ENCODE measurements at regions not wholly inside any gene's neighbourhood (a gene's known extent, or its start where the extent isn't known, plus 50 kb on each side); places are given as distances from the start of the nearest gene placed in this dataset.

DNA sequence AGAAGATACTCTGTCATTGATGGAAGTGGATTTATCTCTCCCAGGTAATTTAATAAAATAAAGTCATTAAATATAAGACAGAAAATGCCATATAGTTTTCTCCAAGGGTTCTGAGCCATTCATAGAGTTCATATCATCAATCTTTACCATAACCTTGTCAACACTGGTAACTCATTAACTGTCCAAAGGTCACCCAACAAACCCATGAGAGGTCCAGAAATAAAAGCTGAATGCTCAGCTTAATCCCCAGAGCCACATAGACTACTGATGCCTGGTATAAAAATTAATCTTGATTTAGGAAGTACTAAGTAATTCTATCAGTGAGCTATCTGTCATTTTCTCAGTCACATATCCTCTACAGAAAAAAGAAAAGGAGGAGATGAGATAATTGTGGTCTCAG, 903.0 kb upstream of the DDX18 start:
- H3K9me3 ChIP-seq (ENCODE audit: low read length) = no peaks in the 10 kb centered on the region
- no peak overlapping the region for H3K27ac ChIP-seq (ENCODE audit: low read depth, low read length, poor library complexity, severe bottlenecking)
- H3K4me3 ChIP-seq (ENCODE audit: low read depth, low read length, poor library complexity, severe bottlenecking) = no peak overlapping the region
- H3K27me3 ChIP-seq (ENCODE audit: insufficient read depth, low read length) = no peaks in the 10 kb centered on the region
- H3F3A ChIP-seq (ENCODE audit: insufficient read depth, low read length) = no peaks in the 10 kb centered on the region
- H3K4me1 ChIP-seq (ENCODE audit: insufficient read depth, low read length, severe bottlenecking) = no peaks in the 10 kb centered on the region
- H4K20me1 ChIP-seq (ENCODE audit: insufficient read depth, low read length) = no peaks in the 10 kb centered on the region
- no peaks in the 10 kb centered on the region for H3K36me3 ChIP-seq (ENCODE audit: insufficient read depth, low read length)
- no peak for TF ChIP-seq EZH2 (IDR thresholded peaks at IDR 0.05; ENCODE audit: borderline replicate concordance, low read length)
- TF ChIP-seq, protein P1, sequence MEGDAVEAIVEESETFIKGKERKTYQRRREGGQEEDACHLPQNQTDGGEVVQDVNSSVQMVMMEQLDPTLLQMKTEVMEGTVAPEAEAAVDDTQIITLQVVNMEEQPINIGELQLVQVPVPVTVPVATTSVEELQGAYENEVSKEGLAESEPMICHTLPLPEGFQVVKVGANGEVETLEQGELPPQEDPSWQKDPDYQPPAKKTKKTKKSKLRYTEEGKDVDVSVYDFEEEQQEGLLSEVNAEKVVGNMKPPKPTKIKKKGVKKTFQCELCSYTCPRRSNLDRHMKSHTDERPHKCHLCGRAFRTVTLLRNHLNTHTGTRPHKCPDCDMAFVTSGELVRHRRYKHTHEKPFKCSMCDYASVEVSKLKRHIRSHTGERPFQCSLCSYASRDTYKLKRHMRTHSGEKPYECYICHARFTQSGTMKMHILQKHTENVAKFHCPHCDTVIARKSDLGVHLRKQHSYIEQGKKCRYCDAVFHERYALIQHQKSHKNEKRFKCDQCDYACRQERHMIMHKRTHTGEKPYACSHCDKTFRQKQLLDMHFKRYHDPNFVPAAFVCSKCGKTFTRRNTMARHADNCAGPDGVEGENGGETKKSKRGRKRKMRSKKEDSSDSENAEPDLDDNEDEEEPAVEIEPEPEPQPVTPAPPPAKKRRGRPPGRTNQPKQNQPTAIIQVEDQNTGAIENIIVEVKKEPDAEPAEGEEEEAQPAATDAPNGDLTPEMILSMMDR (IDR thresholded peaks at IDR 0.05; ENCODE audit: low read length) = no peak
- no peak overlapping the region for H2AFZ ChIP-seq (ENCODE audit: low read length)
- no peaks in the 10 kb centered on the region for H3K79me2 ChIP-seq (ENCODE audit: insufficient read depth, low read length)
- H3K4me2 ChIP-seq (ENCODE audit: low read length) = no peak overlapping the region
- no peaks in the 10 kb centered on the region for H3K9me2 ChIP-seq (ENCODE audit: low read depth, low read length)
- no peak overlapping the region for H3K9ac ChIP-seq (ENCODE audit: low read length)

DNA sequence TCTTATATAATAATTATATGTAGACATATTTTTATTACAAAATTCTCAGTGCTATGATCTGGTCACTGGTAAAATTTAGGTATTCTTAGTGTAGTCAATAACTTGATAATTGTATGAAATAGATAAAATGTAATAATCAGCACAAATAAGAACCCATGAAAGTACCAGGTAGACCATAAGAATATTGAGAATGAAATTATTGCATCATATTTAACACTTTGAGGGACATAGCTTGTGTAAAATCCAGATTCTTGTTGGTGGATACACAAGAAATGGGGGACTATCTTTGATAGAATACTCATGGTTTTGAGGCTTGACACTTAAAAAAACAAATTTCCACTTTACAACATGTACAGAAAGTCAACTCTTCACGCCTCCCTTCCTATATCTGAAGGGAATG, 898.8 kb upstream of the DDX18 start:
- no peaks in the 10 kb centered on the region for H3K27me3 ChIP-seq (ENCODE audit: insufficient read depth, low read length)
- H3K9me2 ChIP-seq (ENCODE audit: low read depth, low read length) = no peaks in the 10 kb centered on the region
- TF ChIP-seq, protein P1 (IDR thresholded peaks at IDR 0.05; ENCODE audit: low read length) = no peak
- TF ChIP-seq EZH2 (IDR thresholded peaks at IDR 0.05; ENCODE audit: borderline replicate concordance, low read length) = no peak
- H2AFZ ChIP-seq (ENCODE audit: low read length) = no peak overlapping the region
- H3K4me1 ChIP-seq (ENCODE audit: insufficient read depth, low read length, severe bottlenecking) = no peaks in the 10 kb centered on the region
- no peak overlapping the region for H3K27ac ChIP-seq (ENCODE audit: low read depth, low read length, poor library complexity, severe bottlenecking)
- no peaks in the 10 kb centered on the region for H3F3A ChIP-seq (ENCODE audit: insufficient read depth, low read length)
- no peak overlapping the region for H3K4me3 ChIP-seq (ENCODE audit: low read depth, low read length, poor library complexity, severe bottlenecking)
- no peak overlapping the region for H3K9ac ChIP-seq (ENCODE audit: low read length)
- H3K9me3 ChIP-seq (ENCODE audit: low read length) = no peaks in the 10 kb centered on the region
- H3K36me3 ChIP-seq (ENCODE audit: insufficient read depth, low read length) = no peaks in the 10 kb centered on the region
- H3K4me2 ChIP-seq (ENCODE audit: low read length) = no peak overlapping the region
- no peaks in the 10 kb centered on the region for H4K20me1 ChIP-seq (ENCODE audit: insufficient read depth, low read length)
- H3K79me2 ChIP-seq (ENCODE audit: insufficient read depth, low read length) = no peaks in the 10 kb centered on the region

DNA sequence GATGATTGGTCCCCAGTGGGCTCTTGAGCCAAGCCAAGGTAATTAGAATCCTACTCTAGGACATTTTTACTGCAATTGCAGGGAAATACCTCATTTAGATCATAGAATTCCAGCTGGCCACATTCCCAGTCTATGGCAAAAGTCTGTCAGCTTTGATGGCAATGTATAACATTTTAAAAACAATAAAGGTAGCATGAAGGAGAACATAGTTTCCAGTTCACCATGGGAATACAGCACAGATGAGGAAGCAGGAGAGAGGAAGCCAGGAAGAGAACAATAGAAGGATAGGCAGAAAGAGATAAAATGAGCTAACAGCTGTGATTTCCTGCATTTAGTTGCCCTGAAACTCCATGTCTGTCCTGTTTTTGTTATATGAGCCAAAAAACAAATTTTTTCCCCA, 897.3 kb upstream of the DDX18 start:
- no peaks in the 10 kb centered on the region for H3K4me1 ChIP-seq (ENCODE audit: insufficient read depth, low read length, severe bottlenecking)
- no peaks in the 10 kb centered on the region for H3F3A ChIP-seq (ENCODE audit: insufficient read depth, low read length)
- H3K36me3 ChIP-seq (ENCODE audit: insufficient read depth, low read length) = no peaks in the 10 kb centered on the region
- H3K4me3 ChIP-seq (ENCODE audit: low read depth, low read length, poor library complexity, severe bottlenecking) = no peak overlapping the region
- no peak overlapping the region for H3K27ac ChIP-seq (ENCODE audit: low read depth, low read length, poor library complexity, severe bottlenecking)
- no peaks in the 10 kb centered on the region for H3K27me3 ChIP-seq (ENCODE audit: insufficient read depth, low read length)
- no peaks in the 10 kb centered on the region for H3K79me2 ChIP-seq (ENCODE audit: insufficient read depth, low read length)
- no peaks in the 10 kb centered on the region for H3K9me3 ChIP-seq (ENCODE audit: low read length)
- TF ChIP-seq EZH2 (IDR thresholded peaks at IDR 0.05; ENCODE audit: borderline replicate concordance, low read length) = no peak
- TF ChIP-seq, protein P1 (IDR thresholded peaks at IDR 0.05; ENCODE audit: low read length) = no peak
- H3K9me2 ChIP-seq (ENCODE audit: low read depth, low read length) = no peaks in the 10 kb centered on the region
- no peak overlapping the region for H3K4me2 ChIP-seq (ENCODE audit: low read length)
- H3K9ac ChIP-seq (ENCODE audit: low read length) = no peak overlapping the region
- H2AFZ ChIP-seq (ENCODE audit: low read length) = no peak overlapping the region
- no peaks in the 10 kb centered on the region for H4K20me1 ChIP-seq (ENCODE audit: insufficient read depth, low read length)
